Ascending aorta (tissue), 2 donors: ENCODE measurements at regions not wholly inside any gene's neighbourhood (a gene's known extent, or its start where the extent isn't known, plus 50 kb on each side); places are given as distances from the start of the nearest gene placed in this dataset.

Experiments
- DNase-seq, 2 donors: peaks; one replicate each; pipeline ENCODE4 v3.0.0-alpha.2; 2019; ENCODE audit warnings: low spot score in 2 of 2
- H3K27ac ChIP-seq, 2 donors: fragments of 200-600 bp; sonication (generic); one replicate each; pipeline ENCODE4 v1.5.1; 2016 to 2017; ENCODE audit warnings: mild to moderate bottlenecking in 1 of 2
- H3K27me3 ChIP-seq: fragments of 200-600 bp; sonication (generic); one replicate; pipeline ENCODE4 v1.5.1; 2017
- H3K36me3 ChIP-seq, 2 donors: fragments of 200-600 bp; sonication (generic); one replicate each; pipeline ENCODE4 v1.5.1; 2016
- H3K4me1 ChIP-seq, 2 donors: fragments of 200-600 bp; sonication (generic); one replicate each; pipeline ENCODE4 v1.5.1; 2016 to 2017; ENCODE audit warnings: mild to moderate bottlenecking in 1 of 2
- H3K4me3 ChIP-seq, 2 donors: fragments of 200-600 bp; sonication (generic); one replicate each; pipeline ENCODE4 v1.5.1; 2016 to 2017; ENCODE audit warnings: mild to moderate bottlenecking in 1 of 2
- H3K9me3 ChIP-seq, 2 donors: fragments of 200-600 bp; sonication (generic); one replicate each; pipeline ENCODE4 v1.5.1; 2016
- intact Hi-C: fragments of 100-400 bp; cut with DNase I; formaldehyde crosslinking; loops from one replicate; pipeline ENCODE4 v1.15.1; 2023
- TF ChIP-seq, protein P1 (sequence below), 3 experiments: fragments of 200-600 bp in 2 of 3; fragments of 450-650 bp in 1 of 3; sonication (generic) in 2 of 3; IDR thresholded peaks; one replicate each; pipeline ENCODE4 v1.5.1; 2016 to 2019; ENCODE audit warnings: antibody characterized with exemption in 3 of 3, mild to moderate bottlenecking in 1 of 3, moderate library complexity in 1 of 3

DNA sequence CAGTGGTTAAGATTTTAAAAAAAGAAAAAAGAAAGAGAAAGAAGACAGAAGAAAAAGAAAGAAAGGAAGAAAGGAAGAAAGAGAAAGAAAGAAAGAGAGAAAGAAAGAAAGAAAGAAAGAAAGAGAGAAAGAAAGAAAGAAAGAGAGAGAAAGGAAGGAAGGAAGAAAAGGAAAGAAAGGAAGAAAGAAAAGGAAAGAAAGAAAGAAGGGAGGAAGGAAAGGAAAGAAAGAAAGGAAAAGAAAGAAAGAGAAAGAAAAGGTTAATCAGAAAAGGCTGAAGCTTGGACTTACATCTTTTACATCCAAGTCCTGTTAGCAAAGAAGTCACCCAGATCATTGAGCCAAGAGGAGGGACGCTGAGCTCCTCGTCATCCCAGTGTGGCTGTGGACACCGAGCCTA lies 70.0 kb downstream of the IRX2 start:
- Histone ChIP-seq H3K4me1 (no peaks in the 10 kb centered on the region), H3K27ac (no peak overlapping the region), H3K9me3 (no peaks in the 10 kb centered on the region), H3K27me3 (no peaks in the 10 kb centered on the region), H3K36me3 (no peaks in the 10 kb centered on the region), H3K4me3 (no peak overlapping the region)
- TF ChIP-seq, protein P1, sequence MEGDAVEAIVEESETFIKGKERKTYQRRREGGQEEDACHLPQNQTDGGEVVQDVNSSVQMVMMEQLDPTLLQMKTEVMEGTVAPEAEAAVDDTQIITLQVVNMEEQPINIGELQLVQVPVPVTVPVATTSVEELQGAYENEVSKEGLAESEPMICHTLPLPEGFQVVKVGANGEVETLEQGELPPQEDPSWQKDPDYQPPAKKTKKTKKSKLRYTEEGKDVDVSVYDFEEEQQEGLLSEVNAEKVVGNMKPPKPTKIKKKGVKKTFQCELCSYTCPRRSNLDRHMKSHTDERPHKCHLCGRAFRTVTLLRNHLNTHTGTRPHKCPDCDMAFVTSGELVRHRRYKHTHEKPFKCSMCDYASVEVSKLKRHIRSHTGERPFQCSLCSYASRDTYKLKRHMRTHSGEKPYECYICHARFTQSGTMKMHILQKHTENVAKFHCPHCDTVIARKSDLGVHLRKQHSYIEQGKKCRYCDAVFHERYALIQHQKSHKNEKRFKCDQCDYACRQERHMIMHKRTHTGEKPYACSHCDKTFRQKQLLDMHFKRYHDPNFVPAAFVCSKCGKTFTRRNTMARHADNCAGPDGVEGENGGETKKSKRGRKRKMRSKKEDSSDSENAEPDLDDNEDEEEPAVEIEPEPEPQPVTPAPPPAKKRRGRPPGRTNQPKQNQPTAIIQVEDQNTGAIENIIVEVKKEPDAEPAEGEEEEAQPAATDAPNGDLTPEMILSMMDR (IDR thresholded peaks at IDR 0.05), result no peak
- intact Hi-C loops, result no loop called here
- no peak for DNase-seq

DNA sequence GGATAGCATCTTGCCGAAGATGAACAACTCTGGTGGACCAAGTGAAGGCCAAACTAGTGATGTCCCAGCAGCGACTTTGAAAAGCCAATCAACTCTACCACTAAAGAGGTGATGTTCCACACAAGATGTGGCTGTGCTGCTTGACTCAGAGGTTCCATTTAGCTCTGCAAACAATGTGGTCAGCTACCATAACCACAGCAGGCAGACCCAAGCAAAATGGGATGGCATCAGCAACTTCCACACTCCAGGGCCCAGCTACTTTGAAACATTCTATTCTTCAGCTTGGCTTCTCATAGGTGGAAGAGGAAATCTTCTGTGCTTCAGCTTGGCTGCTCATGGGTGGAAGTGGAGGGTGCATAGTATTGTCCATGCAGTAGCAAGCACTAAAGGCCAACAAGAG lies 70.5 kb downstream of the IRX2 start:
- Histone ChIP-seq H3K27me3 (no peaks in the 10 kb centered on the region), H3K4me1 (no peaks in the 10 kb centered on the region), H3K36me3 (no peaks in the 10 kb centered on the region), H3K9me3 (no peaks in the 10 kb centered on the region), H3K27ac (no peak overlapping the region), H3K4me3 (no peak overlapping the region)
- TF ChIP-seq, protein P1 (IDR thresholded peaks at IDR 0.05), result no peak
- DNase-seq, result peak in 1 of 2 donors; percentile 19
- intact Hi-C loops, result no loop called here

DNA sequence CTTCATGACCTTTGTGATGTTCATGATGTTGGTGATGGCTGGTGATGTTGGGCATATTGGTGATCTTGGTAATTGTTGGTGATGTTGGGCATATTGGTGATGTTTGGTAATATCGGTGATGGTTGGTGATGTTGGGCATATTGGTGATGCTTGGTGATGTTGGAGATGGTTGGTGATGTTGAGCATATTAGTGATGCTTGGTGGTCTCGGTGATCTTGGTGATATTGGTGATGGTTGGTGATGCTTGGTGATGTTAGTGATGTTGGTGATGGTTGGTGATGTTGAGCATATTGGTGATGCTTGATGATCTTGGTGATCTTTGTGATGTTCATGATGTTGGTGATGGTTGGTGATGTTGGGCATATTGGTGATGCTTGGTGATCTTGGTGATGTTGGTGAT lies 73.8 kb downstream of the IRX2 start:
- Histone ChIP-seq H3K4me1 (no peaks in the 10 kb centered on the region), H3K4me3 (no peak overlapping the region), H3K9me3 (no peaks in the 10 kb centered on the region), H3K27ac (no peak overlapping the region), H3K27me3 (no peaks in the 10 kb centered on the region), H3K36me3 (no peaks in the 10 kb centered on the region)
- TF ChIP-seq, protein P1 (IDR thresholded peaks at IDR 0.05), result no peak
- intact Hi-C loops, result no loop called here
- no peak for DNase-seq

DNA sequence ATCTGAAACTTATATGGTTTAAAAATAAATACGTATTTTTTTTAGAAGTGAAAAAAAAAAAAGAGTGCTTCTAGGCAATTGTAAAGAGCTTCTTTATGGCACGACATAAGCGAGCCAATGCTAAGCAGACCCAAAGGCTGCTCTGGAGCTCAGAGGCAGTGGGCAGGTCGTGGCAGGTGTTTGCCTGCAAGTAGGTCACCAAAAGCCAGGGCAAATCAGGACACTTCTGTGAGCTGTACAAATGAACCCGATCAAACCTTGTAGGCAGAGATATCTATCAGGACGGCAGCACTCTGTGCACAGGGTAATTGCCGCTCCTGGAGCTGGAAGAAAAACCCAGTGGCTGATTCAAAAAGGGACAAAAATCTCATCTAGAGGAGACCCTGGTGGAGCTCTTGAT lies 75.9 kb downstream of the IRX2 start:
- intact Hi-C loops, result no loop called here
- Histone ChIP-seq H3K27me3 (no peaks in the 10 kb centered on the region), H3K27ac (no peak overlapping the region), H3K9me3 (no peaks in the 10 kb centered on the region), H3K4me1 (no peaks in the 10 kb centered on the region), H3K4me3 (no peak overlapping the region), H3K36me3 (no peaks in the 10 kb centered on the region)
- TF ChIP-seq, protein P1 (IDR thresholded peaks at IDR 0.05), result no peak
- DNase-seq, result no peak

DNA sequence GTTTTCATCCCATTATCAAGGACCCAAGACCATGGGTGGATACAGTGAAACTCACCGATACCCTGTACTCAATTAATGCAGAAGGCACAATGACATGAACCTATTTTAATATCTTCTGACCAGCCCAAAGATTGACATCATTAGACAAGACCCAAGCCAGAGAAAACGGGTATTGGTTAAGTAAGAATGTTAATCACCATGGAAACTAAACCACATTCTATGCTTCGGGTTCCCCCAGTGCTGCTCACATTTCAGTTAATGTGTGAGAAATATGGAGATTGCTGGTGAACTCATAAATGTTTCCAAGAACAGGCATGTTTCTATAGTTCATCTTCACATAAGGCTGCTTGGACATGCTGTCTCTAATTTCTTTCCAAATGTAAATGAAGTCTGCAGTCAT lies 77.0 kb downstream of the IRX2 start:
- Histone ChIP-seq H3K4me1 (no peaks in the 10 kb centered on the region), H3K27me3 (no peaks in the 10 kb centered on the region), H3K9me3 (no peaks in the 10 kb centered on the region), H3K4me3 (no peak overlapping the region), H3K27ac (no peak overlapping the region), H3K36me3 (no peaks in the 10 kb centered on the region)
- DNase-seq, result no peak
- intact Hi-C loops, result no loop called here
- TF ChIP-seq, protein P1 (IDR thresholded peaks at IDR 0.05), result no peak

DNA sequence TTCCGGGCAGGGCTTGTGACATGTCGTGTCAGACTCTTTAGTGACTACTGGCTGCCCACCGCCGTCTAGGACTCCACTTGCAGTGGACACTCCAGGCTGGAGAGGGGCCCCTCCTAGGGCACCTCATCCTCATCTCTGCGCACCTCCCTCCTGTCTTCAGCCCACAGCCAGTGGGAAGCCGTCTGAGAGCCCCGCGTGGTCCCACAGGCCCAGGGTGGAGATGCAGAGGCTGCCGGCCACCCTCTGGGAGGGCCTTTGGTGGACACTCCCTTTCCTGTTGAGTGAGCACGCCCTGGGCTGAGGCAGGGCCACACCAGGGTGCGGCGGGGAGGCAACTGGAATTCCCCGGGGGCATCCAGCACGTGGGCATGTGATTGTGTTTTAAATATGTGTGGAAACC lies 80.5 kb downstream of the IRX2 start:
- Histone ChIP-seq H3K9me3 (no peaks in the 10 kb centered on the region), H3K27ac (no peak overlapping the region), H3K4me1 (no peaks in the 10 kb centered on the region), H3K36me3 (no peaks in the 10 kb centered on the region), H3K27me3 (no peaks in the 10 kb centered on the region), H3K4me3 (no peak overlapping the region)
- TF ChIP-seq, protein P1 (IDR thresholded peaks at IDR 0.05), result no peak
- no peak for DNase-seq
- intact Hi-C loops, result no loop called here
